ENCODE measurements at regions not wholly inside any gene's neighbourhood (a gene's known extent, or its start where the extent isn't known, plus 50 kb on each side); places are given as distances from the start of the nearest gene placed in this dataset.

DNA sequence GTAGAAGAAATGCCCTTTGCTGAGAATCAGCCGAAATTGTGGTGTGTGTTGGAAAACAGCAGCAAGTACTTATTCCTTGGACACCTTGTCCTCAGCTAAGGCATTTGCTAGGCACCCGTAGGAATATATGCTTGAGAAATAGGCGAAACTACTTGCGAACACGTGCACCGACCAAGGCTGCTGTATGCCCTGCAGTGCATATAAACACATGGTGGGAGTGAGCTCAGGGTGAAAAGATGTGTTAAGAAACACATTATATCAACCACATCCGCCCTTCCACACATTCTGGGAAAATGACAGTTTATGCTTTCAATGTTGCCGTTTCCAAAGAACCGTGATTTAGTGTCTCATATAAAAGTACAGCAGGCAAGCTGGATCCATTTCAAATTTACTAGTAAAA is 199.2 kb downstream of the JCAD start:
- 94 to 96% methylated on average over 9 of the region's 9 CpGs for WGBS, 2 donors
- no peak overlapping the region for H3K4me3 ChIP-seq (replicated peaks in 1 of 3)
- no peaks in the 10 kb centered on the region for H3K36me3 ChIP-seq
- no peaks in the 10 kb centered on the region for H3K9me3 ChIP-seq
- peak overlapping the region in 2 of 3 donors; percentile 11 to 91 for H3K27ac ChIP-seq
- no peak for TF ChIP-seq POLR2A (IDR thresholded peaks at IDR 0.05)
- no peak for TF ChIP-seq CTCF (IDR thresholded peaks at IDR 0.05)
- intact Hi-C loops (cut with DNase I), result no loop called here
- H3K27me3 ChIP-seq, result no peaks in the 10 kb centered on the region
- DNase-seq, result no peak
- peaks cover 45 to 54% of the 10 kb centered on the region in 2 donors for H3K4me1 ChIP-seq

- Histone ChIP-seq H3K9me3 (no peaks in the 10 kb centered on the region), H3K4me1 (peaks cover 40 to 50% of the 10 kb centered on the region in 2 donors), H3K4me3 (replicated peaks in 1 of 3) (no peak overlapping the region), H3K36me3 (no peaks in the 10 kb centered on the region), H3K27me3 (no peaks in the 10 kb centered on the region), H3K27ac (peak overlapping the region in 2 of 3 donors; percentile 11 to 91)
- intact Hi-C loops (cut with DNase I), result loop anchor here (10.0 kb wide), 1 partner anchor 75 kb away; no protein-coding TSS in a partner anchor
- no peak for DNase-seq
- 89 to 97% methylated on average over 6 of the region's 6 CpGs for WGBS, 2 donors
- no peak for TF ChIP-seq CTCF (IDR thresholded peaks at IDR 0.05)
Measured at GRCh38 chr10:29859521-29860130, 199.8 kb downstream of the JCAD start.

DNA sequence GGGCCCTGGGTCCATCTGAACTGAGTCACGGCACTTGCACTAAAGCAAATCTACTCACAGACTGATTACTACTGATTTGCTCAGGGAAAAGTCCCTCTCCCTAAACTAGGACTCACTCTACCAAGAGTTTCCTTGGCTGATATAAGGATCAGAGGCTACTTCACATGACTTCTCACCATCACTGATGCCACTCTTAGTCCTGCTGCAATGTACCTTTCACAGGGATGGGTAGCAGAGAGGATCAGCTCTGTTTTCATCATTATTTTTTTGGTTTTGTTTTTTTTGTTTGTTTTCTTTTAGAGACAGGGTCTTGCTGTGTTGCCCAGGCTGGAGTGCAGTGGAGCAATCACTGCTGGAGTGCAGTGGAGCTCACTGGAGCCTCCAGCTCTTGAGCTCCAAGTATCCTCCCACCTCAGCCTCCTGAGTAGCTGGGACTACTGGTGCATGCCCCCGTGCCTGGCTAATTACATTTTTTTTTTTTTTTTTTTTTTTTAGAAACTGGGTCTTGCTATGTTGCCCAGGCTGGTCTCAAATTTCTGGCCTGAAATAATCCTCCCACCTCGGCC is 200.6 kb downstream of the JCAD start:
- no peak for DNase-seq
- TF ChIP-seq CTCF (IDR thresholded peaks at IDR 0.05), result peak in 1 of 6 experiments; percentile 36
- TF ChIP-seq POLR2A (IDR thresholded peaks at IDR 0.05), result no peak
- Histone ChIP-seq H3K27ac (peak overlapping the region; percentile 32 to 71 (median 60)), H3K4me3 (replicated peaks in 1 of 3) (no peak overlapping the region), H3K4me1 (peaks cover 34 to 43% of the 10 kb centered on the region in 2 donors), H3K36me3 (no peaks in the 10 kb centered on the region), H3K9me3 (no peaks in the 10 kb centered on the region), H3K27me3 (no peaks in the 10 kb centered on the region)
- intact Hi-C loops (cut with DNase I), result loop anchor here (10.0 kb wide), 1 partner anchor 74 kb away; no protein-coding TSS in a partner anchor
- WGBS, 2 donors, result 47 to 56% methylated on average over 3 of the region's 3 CpGs

- H3K4me3 ChIP-seq (replicated peaks in 1 of 3), result no peak overlapping the region
- TF ChIP-seq CTCF (IDR thresholded peaks at IDR 0.05) (peak; percentile 50 to 92 (median 82)), POLR2A (IDR thresholded peaks at IDR 0.05) (peak in 1 of 2 donors; percentile 60)
- H3K9me3 ChIP-seq, result no peaks in the 10 kb centered on the region
- H3K27me3 ChIP-seq, result no peaks in the 10 kb centered on the region
- peak; percentile 89 to 92 for DNase-seq
- H3K27ac ChIP-seq, result peak overlapping the region; percentile 32 to 71 (median 60)
- intact Hi-C loops (cut with DNase I), result loop anchor here (10.0 kb wide), 1 partner anchor 73 kb away; no protein-coding TSS in a partner anchor
- H3K36me3 ChIP-seq, result no peaks in the 10 kb centered on the region
- peaks cover 28 to 36% of the 10 kb centered on the region in 2 donors for H3K4me1 ChIP-seq
- 20 to 21% methylated on average over 11 of the region's 11 CpGs for WGBS, 2 donors
Measured at GRCh38 chr10:29857843-29858701, 201.3 kb downstream of the JCAD start.

Data from thyroid gland (tissue), 4 donors.